Uterus (tissue), 2 donors: ENCODE measurements at regions not wholly inside any gene's neighbourhood (a gene's known extent, or its start where the extent isn't known, plus 50 kb on each side); places are given as distances from the start of the nearest gene placed in this dataset.

Experiments
- CTCF ChIP-seq, 4 experiments: fragments of 200-600 bp in 2 of 4; fragments of 450-650 bp in 2 of 4; sonication (generic) in 2 of 4; IDR thresholded peaks; one replicate each; pipeline ENCODE4 v1.5.1; 2016 to 2019; ENCODE audit warnings: antibody characterized with exemption in 4 of 4, mild to moderate bottlenecking in 2 of 4, moderate library complexity in 1 of 4
- POLR2A ChIP-seq, 2 donors: fragments of 450-650 bp; IDR thresholded peaks; one replicate each; pipeline ENCODE4 v1.6.1; 2016; ENCODE audit warnings: antibody characterized with exemption in 2 of 2, mild to moderate bottlenecking in 1 of 2, moderate library complexity in 1 of 2

- TF ChIP-seq CTCF (IDR thresholded peaks at IDR 0.05), result no peak
- no peak for TF ChIP-seq POLR2A (IDR thresholded peaks at IDR 0.05)
Observed at GRCh38 chr16:86877108-86877507, 298.8 kb downstream of the FOXL1 start.
